Fibroblast of peridontal ligament (primary cell): ENCODE measurements at regions not wholly inside any gene's neighbourhood (a gene's known extent, or its start where the extent isn't known, plus 50 kb on each side); places are given as distances from the start of the nearest gene placed in this dataset.
"Not testable (repeated sequence)": the region's sequence is repeated elsewhere in the genome, so short reads cannot be mapped to it uniquely, and the experiment has no call there.

Experiments
- DNase-seq: peaks from one replicate; pipeline ENCODE4 v3.0.0-alpha.2; 2010; ENCODE audit errors: extremely low read depth

DNA sequence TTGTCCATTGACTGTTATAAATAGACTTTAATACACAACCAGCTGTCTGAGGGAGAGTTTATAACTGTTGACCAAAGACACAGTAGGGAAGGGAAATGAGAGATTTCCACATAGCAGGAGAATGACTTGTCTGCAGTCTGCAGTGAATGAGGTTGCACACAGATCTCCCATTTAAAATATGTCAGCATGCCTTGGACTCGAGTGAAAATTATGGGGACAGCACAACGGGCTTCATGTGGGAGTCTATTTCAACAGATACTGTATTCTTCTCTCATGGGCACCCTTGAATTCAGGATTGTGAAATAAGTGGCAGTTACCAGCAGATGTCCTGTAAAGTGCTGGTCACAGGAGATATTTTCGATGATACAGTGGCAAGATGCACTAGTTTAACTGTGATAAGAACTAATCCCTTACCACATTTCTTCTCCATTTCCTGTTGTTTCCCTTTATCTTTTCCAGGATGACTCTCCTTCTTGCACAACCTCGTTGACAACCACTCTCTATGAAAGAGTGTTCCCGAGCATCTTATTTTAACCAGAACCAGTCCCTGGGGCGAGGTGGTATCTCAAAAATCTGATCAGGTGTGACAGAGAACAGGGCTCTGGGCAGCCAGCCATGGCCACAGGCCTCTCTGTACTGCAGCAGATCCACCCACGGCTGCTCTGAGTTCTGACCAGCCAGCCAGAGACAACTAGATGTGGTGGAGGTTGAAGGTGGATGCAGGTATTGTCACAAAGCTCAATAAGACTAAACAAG is 51.5 kb upstream of the MAP3K1 start:
- no peak for DNase-seq

DNA sequence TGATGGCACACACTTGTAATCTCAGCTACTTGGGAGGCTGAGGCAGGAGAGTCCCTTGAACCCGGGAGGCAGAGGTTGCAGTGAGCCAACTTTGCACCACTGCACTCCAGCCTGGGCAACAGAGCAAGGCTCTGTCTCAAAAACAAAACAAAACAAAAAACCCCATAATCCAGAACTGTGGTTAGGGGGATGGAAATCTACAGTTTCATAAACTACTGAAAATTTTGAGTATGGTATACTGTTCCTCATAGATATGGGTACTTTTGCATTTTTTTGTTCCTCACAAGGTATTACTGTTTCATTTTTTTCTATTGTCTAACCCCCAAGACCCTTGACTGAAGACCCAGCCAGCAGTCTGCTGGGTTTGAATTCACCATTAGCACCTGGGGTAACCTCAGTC is 52.2 kb upstream of the MAP3K1 start:
- no peak for DNase-seq

DNA sequence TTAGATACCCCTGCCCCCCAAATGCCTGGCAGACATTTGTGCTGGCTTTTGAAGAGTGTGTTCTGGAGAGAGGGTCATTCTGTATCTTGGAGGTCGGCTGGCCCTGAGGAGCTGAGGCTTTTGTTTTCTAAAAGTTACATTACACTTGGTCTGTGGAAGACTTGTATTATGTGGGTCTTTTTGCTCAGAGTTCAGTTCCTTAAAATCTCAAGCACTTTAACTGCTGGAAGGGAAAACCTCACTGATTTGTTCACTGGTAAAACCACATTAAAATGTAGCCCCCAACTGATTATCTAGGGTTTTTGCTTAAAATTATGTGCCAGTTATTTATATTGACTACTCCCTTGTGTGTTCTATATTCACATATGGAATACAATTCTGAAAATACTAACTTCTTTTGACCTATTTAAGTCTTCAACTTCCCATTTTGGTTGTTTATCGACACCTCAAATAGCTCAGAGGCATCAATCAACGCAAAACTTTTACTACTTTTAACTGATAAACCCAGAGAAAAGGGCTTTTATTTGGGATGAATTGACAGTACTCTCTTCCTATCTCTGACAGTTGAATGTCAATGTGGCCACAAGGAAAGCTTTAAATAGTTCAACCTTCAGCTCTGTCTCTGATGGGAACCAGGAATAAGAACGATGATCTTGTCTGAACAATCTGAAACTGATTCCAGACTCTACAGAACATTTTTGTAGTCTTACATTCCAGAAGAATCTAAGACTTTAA is 54.0 kb upstream of the MAP3K1 start:
- no peak for DNase-seq

DNA sequence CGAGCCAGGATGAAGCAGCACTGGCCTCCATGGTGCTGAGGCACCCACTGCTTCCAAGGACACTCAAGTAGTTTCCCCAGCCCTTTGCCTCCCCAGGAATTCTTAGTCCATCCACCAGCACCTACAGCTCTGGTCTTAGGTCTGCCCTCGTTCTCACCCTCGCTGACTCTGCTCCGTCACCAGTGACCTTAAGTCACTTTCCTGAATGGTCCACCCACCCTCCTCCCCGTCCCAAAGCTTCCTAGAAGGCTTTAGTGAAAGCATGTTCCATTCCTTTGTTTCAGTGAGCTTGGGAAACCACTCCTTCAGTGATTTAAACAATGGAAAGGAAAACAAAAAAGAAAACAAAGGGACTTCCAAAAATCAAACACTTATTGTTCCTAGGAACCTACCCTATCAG is 54.6 kb upstream of the MAP3K1 start:
- no peak for DNase-seq

DNA sequence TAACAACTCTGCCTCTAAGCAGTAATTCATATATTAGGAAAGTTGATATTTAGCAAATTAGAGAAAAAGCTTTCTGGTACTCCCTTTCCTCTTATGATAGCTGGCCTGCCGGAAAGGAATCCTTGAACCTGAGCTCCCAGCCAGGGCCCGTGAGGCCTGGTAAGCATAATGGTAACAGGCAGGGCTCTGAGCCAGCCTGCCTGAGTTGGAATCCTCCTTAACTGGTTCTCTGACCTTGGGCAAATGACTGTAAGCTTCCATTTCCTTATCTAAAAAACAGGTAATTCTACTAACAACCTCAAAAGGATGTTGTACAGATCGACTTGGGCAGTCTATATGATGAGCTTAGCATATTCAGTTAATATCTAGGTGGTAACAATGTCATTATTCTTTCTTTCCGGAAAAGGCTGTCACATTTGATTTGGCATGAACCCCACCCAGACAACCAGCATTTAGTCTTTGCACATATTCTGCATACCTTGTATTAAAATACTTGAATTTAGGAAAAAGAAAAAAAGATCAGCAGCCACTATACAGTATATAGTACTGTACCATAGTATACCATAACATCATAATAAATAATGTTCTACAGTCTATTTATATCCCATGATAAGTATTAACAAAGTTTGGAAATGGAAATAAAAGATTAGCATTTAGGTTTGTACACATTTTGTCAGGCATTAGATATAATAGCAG is 55.7 kb upstream of the MAP3K1 start:
- no peak for DNase-seq

DNA sequence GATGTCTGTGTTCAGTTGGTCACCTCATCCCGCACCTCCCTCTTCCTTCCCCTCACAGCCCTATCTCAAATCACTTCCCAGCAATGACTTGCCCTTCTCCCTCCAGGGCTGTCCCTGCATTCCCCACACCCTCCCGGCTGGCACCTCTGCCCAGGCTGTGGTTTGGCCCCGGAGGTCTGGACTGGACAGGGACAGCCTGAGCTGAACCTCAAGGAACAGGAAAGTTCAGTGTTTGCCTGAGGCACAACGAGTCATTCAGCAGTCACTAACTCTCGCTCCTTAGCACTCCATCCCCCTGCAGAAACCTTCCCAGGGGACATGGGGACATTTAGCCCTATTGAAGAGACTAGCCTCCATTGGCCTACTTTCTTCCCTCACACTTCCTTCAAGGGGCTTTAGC is 58.3 kb upstream of the MAP3K1 start:
- no peak for DNase-seq

DNA sequence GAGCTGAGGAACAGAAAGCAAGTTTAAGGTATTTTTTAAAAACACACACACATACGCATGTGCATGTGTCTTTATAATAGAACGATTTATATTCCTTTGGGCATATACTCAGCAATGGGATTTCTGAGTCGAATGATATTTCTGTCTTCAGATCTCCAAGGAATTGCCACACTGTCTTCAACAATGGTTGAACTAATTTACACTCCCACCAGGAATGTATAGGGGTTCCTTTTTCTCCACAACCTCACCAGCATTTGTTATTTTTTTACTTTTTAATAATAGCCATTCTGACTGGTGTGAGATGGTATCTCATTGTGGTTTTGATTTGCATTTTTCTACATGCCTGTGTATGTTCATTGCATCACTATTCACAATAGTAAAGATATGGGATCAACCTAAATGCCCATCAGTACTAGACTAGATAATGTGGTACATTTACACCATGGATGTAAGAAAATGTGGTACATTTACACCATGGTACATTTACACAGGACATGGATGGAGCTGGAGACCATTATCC is 60.3 kb upstream of the MAP3K1 start:
- no peak for DNase-seq

DNA sequence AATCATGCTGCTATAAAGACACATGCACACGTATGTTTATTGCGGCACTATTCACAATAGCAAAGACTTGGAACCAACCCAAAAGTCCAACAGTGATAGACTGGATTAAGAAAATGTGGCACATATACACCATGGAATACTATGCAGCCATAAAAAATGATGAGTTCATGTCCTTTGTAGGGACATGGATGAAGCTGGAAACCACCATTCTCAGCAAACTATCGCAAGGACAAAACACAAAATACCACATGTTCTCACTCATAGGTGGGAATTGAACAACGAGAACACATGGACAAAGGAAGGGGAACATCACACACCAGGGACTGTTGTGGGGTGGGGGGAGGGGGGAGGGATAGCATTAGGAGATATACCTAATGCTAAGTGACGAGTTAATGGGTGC is 61.8 kb upstream of the MAP3K1 start:
- not testable (repeated sequence) for DNase-seq

DNA sequence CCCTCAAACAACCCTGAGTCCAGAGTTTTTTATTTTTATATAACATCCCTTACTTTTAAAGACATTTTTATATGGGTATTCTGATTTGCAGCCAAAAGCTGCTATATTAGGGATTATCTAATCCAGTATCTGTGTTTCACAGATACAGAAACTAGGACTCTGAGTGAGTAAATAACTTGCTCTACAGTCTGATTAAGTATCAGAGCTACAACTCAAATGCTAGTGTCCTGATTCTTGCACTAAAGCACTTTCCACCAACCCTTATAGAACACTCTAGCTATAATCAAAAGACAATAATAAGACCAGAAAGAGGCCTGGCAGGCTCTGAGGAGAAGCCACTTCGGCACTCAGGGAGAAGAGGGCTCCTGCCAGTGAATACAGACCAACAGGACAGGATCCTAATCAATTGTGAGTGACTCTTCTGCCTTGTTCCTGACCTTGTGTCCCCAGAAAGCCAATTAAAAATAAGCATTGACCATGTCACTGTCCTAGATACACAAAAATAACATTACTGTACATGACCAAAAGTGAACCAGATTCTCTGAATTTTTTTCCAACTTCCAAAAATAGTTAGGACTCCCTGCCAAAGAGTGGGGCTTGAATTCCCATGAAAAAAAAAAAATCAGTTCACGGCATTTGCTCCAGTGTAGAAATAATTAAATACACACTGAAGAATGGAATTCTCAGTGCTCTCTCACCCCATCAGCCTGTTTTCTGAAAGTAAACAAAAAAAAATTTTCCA is 63.6 kb upstream of the MAP3K1 start:
- no peak for DNase-seq

DNA sequence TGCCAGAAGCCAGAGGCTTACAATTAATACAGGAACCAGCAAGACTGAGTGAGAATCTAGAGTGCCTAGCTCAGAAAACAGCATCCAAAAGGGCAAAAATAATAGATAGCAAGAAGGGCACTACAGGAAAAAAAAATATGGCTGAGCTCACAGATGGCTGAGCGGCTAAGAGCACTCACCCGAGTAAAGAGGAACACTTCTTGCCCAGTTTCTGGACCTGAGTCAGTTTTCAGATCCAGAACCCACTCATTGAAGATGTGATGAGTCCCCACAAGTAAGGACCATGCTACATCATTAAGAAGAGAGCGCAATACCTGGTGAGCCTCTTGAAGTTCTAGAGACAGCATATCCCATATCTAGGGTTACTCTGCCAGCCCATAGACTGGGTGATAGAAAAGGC is 65.5 kb upstream of the MAP3K1 start:
- no peak for DNase-seq

DNA sequence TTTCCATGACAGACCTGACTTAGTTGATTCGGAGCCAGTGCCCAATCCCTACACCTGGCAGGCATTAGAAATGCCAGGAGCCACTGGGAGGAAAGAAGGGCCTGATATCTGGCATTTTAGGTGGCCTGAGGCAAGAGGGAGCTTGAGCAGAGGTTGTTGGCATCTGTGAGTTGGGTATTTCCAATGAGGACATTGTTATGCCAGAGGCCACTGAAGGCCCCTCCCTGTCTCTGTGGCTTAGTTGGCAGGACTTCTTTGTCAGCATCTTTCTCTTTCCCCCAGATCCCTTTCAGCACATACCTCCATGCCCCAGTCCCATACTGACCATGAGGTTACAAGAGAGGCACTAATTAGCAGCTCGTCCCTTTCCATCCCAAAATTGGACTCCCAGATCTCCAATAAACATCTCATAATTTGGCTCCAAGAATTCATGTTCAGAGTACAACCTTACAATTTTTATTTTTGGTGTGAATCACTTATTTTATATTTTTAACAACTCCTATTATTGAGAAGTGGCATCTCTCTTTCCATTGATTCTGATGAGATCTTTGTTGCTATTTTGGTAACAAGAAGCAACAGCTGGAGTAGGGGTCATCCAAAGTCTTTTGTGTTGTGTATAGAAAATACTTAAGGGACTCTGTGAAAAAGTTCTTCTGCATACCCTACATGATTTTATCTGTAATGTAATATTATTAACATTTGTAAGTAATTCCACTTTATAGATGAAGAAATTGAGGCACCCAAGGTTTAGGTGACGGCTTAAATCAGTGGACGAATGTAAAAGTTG is 68.6 kb upstream of the MAP3K1 start:
- no peak for DNase-seq

DNA sequence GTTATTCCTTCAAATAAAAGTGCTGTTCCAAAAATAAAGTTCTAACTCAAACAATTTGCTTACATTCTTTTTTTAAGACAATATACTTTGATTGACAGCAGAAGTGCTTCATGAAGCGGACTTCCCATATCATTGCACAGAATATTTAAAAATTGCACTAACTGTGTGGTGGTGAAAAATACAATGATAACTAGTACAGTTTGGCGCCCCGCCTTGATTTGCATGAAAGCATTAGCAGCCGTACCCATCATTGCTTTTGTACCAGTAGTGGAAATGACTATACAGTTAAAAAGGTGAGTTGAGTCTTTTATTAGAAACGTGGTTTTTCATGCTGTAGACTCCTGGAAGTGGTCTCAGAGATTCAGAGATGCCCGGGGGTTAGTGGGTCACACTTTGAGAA is 69.5 kb upstream of the MAP3K1 start:
- no peak for DNase-seq

DNA sequence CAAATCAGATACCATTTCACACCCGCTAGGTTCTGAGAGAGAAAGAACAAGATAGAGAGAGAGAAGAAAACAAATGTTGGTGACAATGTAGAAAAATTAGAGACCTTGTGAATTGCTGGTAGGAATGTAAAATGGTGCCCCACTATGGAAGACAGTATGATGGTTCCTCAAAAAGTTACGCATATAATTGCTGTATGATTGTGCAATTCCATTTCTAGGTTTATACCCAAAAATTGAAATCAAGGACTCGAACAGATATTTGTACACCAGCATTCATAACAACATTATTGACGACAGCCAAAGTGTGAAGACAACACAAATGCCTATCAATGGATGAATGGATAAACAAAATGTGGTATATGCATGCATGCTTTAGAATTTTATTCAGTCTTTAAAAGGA is 74.5 kb upstream of the MAP3K1 start:
- no peak for DNase-seq

DNA sequence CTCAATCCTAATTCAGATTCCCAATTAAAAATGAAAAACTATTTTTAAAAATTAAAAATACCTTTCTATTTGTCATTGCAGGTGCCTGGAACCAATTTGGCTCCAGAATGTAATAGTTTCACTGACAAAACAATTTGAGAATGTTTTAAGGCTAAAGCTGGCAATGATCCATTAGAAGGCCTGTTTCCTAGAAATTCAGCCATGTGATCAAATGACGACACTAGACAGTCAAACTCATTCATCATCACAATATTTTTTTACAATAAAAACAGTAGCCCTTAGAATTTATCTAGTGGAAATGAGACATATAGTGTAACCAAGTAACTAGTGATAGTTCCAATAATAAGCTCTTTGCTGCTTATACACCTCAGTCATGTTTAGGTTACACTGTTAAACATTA is 75.4 kb upstream of the MAP3K1 start:
- DNase-seq, result no peak

DNA sequence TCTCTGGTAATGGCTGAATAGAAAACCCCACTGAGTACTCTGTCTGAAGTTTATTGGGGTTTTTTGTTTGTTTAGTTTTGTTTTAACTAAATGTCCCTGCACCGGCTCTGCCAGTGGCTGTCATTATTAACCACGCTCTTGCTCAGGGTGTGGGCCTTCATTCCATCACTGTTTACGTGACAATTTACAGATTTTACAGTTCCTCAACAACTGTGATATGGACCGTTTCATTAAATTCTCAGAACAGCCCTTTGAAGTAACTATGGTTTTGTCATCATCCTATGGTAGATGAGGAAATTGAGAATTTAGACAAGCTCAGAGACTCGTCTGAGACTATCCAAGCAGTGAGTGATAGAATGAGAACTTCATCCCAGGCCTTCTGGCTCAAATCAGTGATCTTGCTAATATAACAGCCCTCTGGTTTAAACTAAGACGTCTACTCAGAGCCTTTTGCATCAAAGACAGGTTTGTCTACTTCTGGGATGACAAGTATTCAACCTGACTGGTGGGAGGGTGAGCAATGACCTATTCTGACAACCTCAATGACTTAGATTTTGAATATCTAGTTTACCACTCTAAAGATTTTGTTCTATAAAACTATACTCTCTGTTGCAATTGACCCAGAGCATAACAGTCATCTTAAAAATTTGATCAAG is 77.3 kb upstream of the MAP3K1 start:
- no peak for DNase-seq

DNA sequence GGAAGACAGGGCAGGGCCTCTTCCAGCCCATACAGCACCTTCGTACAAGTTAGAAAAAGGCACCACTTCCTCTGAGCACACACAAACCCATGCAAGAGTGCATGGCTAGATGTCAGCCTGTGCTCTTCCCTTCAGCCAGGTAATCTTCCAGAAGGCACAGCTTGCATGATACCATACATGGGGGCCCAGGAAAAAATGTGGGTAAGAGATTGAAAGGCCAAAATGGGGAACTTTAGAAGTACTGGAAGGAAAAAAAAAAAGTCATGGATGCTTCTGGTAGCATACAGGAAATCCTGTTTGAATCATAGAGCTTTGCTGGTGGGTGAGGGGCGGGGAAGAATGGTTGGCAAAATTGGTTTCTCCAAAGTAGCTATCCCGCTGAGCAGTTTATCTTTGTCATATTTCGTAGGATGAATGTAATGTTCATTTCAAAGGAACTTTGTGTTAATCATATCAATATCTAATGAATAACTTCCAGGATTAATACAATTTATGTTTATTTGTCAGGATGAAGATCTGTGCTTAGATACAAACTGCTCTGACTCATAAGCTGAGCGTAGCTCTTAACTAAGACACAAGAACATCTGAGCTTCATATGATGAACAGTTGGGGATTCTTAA is 78.2 kb upstream of the MAP3K1 start:
- no peak for DNase-seq

DNA sequence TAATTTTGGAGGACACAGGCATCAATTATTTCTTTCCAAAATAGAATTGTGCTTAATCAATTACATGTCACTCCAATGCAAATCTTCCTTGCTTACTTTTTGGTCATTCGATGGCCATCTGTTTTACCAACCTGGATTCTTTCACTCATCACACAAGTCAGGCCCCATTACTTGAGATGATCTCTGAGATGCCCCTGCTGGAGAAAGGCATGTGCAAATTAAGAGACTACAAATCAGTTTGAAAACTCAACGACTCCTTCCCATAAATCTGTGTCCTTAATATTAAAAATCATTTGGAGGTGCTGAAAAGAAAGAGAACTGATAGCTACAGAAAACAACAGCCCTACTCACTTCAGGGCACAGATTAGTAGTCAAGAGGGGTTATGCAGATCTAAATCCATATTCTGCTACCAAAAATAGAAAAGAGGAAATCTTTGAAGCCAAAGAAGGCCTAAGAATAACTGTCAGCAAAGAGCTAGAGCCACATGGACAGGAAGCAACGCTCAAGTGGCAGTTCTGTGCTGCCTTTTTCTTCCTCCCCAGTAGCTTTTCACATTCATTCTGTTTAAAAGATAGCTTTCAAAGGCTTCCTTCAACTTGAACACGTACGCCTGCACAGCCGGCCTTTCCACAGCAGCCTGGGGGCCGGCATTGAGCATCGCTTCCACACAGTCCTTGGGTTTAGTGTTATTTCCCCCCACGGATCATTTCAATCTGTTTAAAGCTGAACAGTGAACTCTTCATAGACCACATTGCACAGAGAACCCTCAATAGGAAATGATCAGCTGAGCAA is 79.3 kb upstream of the MAP3K1 start:
- no peak for DNase-seq

DNA sequence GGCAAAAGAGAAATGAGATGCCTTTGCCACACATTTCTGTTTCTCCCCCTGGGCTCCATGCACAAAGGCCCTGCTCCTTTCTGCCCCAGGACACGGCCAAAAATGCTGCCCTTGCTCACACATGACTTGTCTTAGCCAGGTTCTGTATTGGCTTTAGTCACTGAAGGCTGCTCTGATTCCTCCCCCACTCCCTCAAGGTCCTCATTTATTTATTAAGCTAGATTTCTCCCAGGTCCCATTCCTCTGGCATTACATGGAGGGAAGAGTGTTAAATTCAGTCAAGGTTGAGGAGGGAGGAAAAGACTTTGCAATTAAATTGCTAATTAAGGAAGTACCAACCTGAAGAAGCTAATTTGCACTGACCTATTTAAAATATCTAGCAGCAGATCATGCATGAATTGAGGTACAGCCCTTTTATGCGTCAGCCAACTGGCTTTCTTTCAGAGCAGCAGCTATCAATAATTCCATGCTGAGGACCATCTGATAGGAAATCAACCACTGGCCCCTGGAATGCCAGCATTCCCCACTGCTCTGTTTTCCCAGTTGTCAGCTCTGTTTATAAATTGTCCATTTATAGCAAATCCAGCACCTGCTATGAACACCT is 81.2 kb upstream of the MAP3K1 start:
- no peak for DNase-seq

DNA sequence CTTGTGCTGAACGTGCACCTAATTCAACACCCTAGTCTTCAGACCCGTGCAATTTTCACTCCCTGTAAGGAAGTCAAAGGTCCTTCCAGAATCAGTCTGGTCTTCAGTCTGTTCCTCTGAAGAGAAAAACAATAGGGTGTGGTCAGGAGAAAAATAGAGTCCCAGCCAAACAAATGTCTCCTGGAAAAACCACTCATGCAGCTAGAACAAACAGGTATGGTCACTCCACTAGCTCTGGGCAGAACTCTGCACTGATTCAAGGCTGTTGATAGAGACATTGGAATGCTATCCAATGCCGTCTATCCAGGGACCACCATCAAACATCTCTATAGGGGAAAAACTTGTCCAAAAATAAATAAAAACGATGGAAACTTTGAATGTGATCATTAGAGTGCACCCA is 81.8 kb upstream of the MAP3K1 start:
- no peak for DNase-seq
